HCT116 (cell line): ENCODE measurements at regions not wholly inside any gene's neighbourhood (a gene's known extent, or its start where the extent isn't known, plus 50 kb on each side); places are given as distances from the start of the nearest gene placed in this dataset.

Experiments used
- ATAC-seq: fragments of 200-7000 bp; cut with Tn5 transposase; 2 replicates; pipeline ENCODE4 v1.9.1; 2020; ENCODE audit warnings: mild to moderate bottlenecking, moderate library complexity
- BruUV-seq: library from RNA; stranded (reverse); fragments of 400-500 nt; replicated peaks from 2 replicates; lab custom pipeline; 2021; lab: Mats Ljungman, UMichigan
- CTCF ChIA-PET: fragments of 300-600 bp; sonication (Branson Sonifier 250); formaldehyde crosslinking; loops from one replicate; lab custom pipeline; 2021; ENCODE audit warnings: antibody characterized with exemption; lab: Charles Lee
- POLR2A ChIA-PET: fragments of 300-600, 350-600 bp; sonication (Branson Sonifier 250); formaldehyde crosslinking; loops from one replicate; lab custom pipeline; 2021; ENCODE audit warnings: antibody characterized with exemption; lab: Charles Lee
- RAD21 ChIA-PET, 2 experiments: fragments of 300-600 bp; sonication (Branson Sonifier 250); formaldehyde crosslinking; loops; one replicate each; lab custom pipeline; 2023; ENCODE audit warnings: low total read pairs in 2 of 2; ENCODE audit not compliant: uncharacterized antibody in 2 of 2, unreplicated experiment in 2 of 2, low non-redundant PET in 1 of 2; lab: Charles Lee
- DNase-seq: peaks from one replicate; pipeline ENCODE4 v3.0.0-alpha.2; 2010; ENCODE audit warnings: low read depth, low spot score
- H2AFZ ChIP-seq: fragments of 200-600 bp; shearing (Covaris generic), sonication (generic); 2 replicates; pipeline ENCODE4 v1.6.1; 2017; ENCODE audit warnings: low read depth, mixed run types, mixed read lengths, antibody characterized with exemption, low read length; ENCODE audit not compliant: poor library complexity, severe bottlenecking
- H3K27ac ChIP-seq: 2 replicates; pipeline ENCODE4 v1.5.1; 2012; ENCODE audit warnings: low read depth, low read length
- H3K27me3 ChIP-seq: fragments of 200-600 bp; sonication (generic); 2 replicates; pipeline ENCODE4 v1.6.1; 2016; ENCODE audit warnings: mixed run types, low read length, mixed read lengths; ENCODE audit not compliant: insufficient read depth
- H3K36me3 ChIP-seq, 2 experiments: fragments of 200-500 bp in 1 of 2; fragments of 200-600 bp in 1 of 2; sonication (Bioruptor generic) in 1 of 2; sonication (generic) in 1 of 2; 2 replicates each; pipeline versions ENCODE4 v1.5.1 to v1.6.1; 2014 to 2016; ENCODE audit warnings: low read length in 2 of 2, inconsistent platforms in 1 of 2, mixed read lengths in 1 of 2, mixed run types in 1 of 2; ENCODE audit not compliant: insufficient read depth in 2 of 2, control insufficient read depth in 1 of 2
- H3K4me1 ChIP-seq, 2 experiments: fragments of 200-600 bp in 1 of 2; sonication (generic) in 1 of 2; 2 replicates each; pipeline versions ENCODE4 v1.5.1 to v1.6.1; 2012 to 2017; ENCODE audit warnings: low read length in 2 of 2, inconsistent platforms in 1 of 2, mild to moderate bottlenecking in 1 of 2, mixed read lengths in 1 of 2, mixed run types in 1 of 2, moderate library complexity in 1 of 2; ENCODE audit not compliant: insufficient read depth in 2 of 2, control insufficient read depth in 1 of 2
- H3K4me2 ChIP-seq: fragments of 200-600 bp; sonication (generic); 2 replicates; pipeline ENCODE4 v1.6.1; 2017; ENCODE audit warnings: mixed run types, low read length, mixed read lengths
- H3K4me3 ChIP-seq, 2 experiments: fragments of 200-600 bp in 1 of 2; sonication (generic) in 1 of 2; replicated peaks in 1 of 2; 2 replicates each; pipeline ENCODE4 v1.5.1; 2011 to 2016; ENCODE audit warnings: low read length in 2 of 2, control low read depth in 1 of 2, low read depth in 1 of 2, mild to moderate bottlenecking in 1 of 2, mixed read lengths in 1 of 2, mixed run types in 1 of 2
- H3K79me2 ChIP-seq: fragments of 200-600 bp; sonication (generic); 2 replicates; pipeline ENCODE4 v1.6.1; 2017; ENCODE audit warnings: mild to moderate bottlenecking, mixed run types, low read length, moderate library complexity, mixed read lengths; ENCODE audit not compliant: insufficient read depth
- H3K9ac ChIP-seq: fragments of 200-600 bp; sonication (generic); 2 replicates; pipeline ENCODE4 v1.6.1; 2016; ENCODE audit warnings: low read length, mixed read lengths
- H3K9me2 ChIP-seq: fragments of 200-600 bp; sonication (generic), shearing (Covaris generic); 2 replicates; pipeline ENCODE4 v1.6.1; 2017; ENCODE audit warnings: mixed run types, mild to moderate bottlenecking, moderate library complexity; ENCODE audit not compliant: insufficient read depth
- H3K9me3 ChIP-seq, 2 experiments: fragments of 200-500 bp in 1 of 2; fragments of 200-600 bp in 1 of 2; sonication (Bioruptor generic) in 1 of 2; sonication (generic) in 1 of 2; 2 replicates each; pipeline ENCODE4 v1.6.1; 2014 to 2017; ENCODE audit warnings: low read length in 2 of 2, mixed read lengths in 2 of 2, inconsistent platforms in 1 of 2, low read depth in 1 of 2, mild to moderate bottlenecking in 1 of 2, mixed run types in 1 of 2, moderate library complexity in 1 of 2; ENCODE audit not compliant: control insufficient read depth in 1 of 2, insufficient read depth in 1 of 2
- H4K20me1 ChIP-seq: fragments of 200-600 bp; sonication (generic), shearing (Covaris generic); 2 replicates; pipeline ENCODE4 v1.6.1; 2017; ENCODE audit warnings: mixed run types, mild to moderate bottlenecking, moderate library complexity; ENCODE audit not compliant: insufficient read depth
- CBX3 ChIP-seq: IDR thresholded peaks from 2 replicates; pipeline ENCODE4 v1.6.1; 2012; ENCODE audit warnings: low read depth
- ELF1 ChIP-seq: IDR thresholded peaks from 2 replicates; pipeline ENCODE4 v1.6.1; 2012; ENCODE audit warnings: low read depth, borderline replicate concordance
- EZH2 ChIP-seq: fragments of 200-600 bp; sonication (generic); IDR thresholded peaks from 2 replicates; pipeline ENCODE4 v1.6.1; 2017; ENCODE audit warnings: antibody characterized with exemption, mixed run types
- EZH2phosphoT487 ChIP-seq: fragments of 200-600 bp; IDR thresholded peaks from 2 replicates; pipeline ENCODE4 v1.6.1; 2018; ENCODE audit warnings: antibody characterized with exemption, borderline replicate concordance
- JUND ChIP-seq: IDR thresholded peaks from 2 replicates; pipeline ENCODE4 v1.6.1; 2012
- POLR2A ChIP-seq: IDR thresholded peaks from 2 replicates; pipeline ENCODE4 v1.7.0; 2011; ENCODE audit warnings: borderline replicate concordance; ENCODE audit not compliant: insufficient read depth, insufficient read length; ENCODE audit errors: extremely low read depth
- POLR2AphosphoS5 ChIP-seq: IDR thresholded peaks from 2 replicates; pipeline ENCODE4 v1.6.1; 2011; ENCODE audit warnings: mild to moderate bottlenecking, low read depth, low read length, moderate library complexity
- RAD21 ChIP-seq: IDR thresholded peaks from 2 replicates; pipeline ENCODE4 v1.6.1; 2012; ENCODE audit warnings: low read depth, mild to moderate bottlenecking
- SIN3A ChIP-seq: IDR thresholded peaks from 2 replicates; pipeline ENCODE4 v1.6.1; 2012; ENCODE audit warnings: low read depth
- SRF ChIP-seq: IDR thresholded peaks from 2 replicates; pipeline ENCODE4 v1.6.1; 2012; ENCODE audit warnings: low read depth
- TCF7L2 ChIP-seq: IDR thresholded peaks from 2 replicates; pipeline ENCODE4 v1.7.0; 2011; ENCODE audit warnings: borderline replicate concordance, inconsistent platforms; ENCODE audit not compliant: insufficient read depth, insufficient read length; ENCODE audit errors: extremely low read depth
- YY1 ChIP-seq: IDR thresholded peaks from 2 replicates; pipeline ENCODE4 v1.6.1; 2011; ENCODE audit warnings: low read length, low read depth, moderate library complexity, mild to moderate bottlenecking; ENCODE audit not compliant: insufficient replicate concordance; ENCODE audit errors: extremely low read depth
- ZNF274 ChIP-seq: fragments of 200-500 bp; sonication (Bioruptor generic); IDR thresholded peaks from 2 replicates; pipeline ENCODE4 v1.6.1; 2014; ENCODE audit warnings: mild to moderate bottlenecking, low read depth, low read length, inconsistent platforms
- intact Hi-C: fragments of 100-400 bp; cut with micrococcal nuclease; formaldehyde crosslinking; loops from 2 replicates; pipeline ENCODE4 v1.10.0; 2022
- TF ChIP-seq, protein P1 (sequence below): IDR thresholded peaks from 2 replicates; pipeline ENCODE4 v1.6.1; 2011; ENCODE audit warnings: mild to moderate bottlenecking, low read length, moderate library complexity; ENCODE audit not compliant: insufficient replicate concordance; ENCODE audit errors: extremely low read depth
- TF ChIP-seq, protein P2 (sequence below): IDR thresholded peaks from 2 replicates; pipeline ENCODE4 v1.6.1; 2012

DNA sequence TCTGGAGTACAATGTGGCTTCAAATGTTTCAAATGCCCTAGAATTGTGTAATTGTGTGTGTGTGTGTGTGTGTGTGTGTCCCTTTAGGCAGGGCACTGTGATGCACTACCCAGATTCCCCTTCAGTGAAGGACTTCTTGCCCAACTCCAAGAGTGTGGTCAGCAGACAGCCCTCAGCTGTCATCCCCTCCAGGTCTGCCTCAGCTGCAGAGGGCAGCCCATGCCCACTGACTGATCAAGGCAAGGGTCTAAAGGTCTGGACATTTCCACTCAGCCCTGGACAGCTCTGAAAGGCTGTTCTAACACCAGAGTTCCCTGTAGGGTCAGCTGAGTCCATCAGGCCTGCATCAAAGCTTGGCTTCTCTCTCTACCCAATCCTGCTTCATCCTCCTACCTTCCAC lies 83.9 kb upstream of the USP9X start:
- ATAC-seq, result no peak
- Histone ChIP-seq H3K4me3 (no peak overlapping the region), H3K36me3 (no peaks in the 10 kb centered on the region), H3K4me1 (peaks cover 0 to 8% of the 10 kb centered on the region in 2 experiments; a peak in 2 of 4 replicates), H3K9me2 (no peaks in the 10 kb centered on the region), H3K79me2 (no peaks in the 10 kb centered on the region), H3K27ac (no peak overlapping the region), H3K27me3 (no peaks in the 10 kb centered on the region), H4K20me1 (no peaks in the 10 kb centered on the region), H2AFZ (no peak overlapping the region), H3K9ac (no peak overlapping the region), H3K9me3 (no peaks in the 10 kb centered on the region), H3K4me2 (no peak overlapping the region)
- DNase-seq, result no peak
- intact Hi-C loops, result no loop called here
- TF ChIP-seq EZH2phosphoT487 (no peak), RAD21 (no peak), EZH2 (no peak), TCF7L2 (no peak), ZNF274 (no peak), POLR2AphosphoS5 (no peak), SRF (no peak), POLR2A (no peak), YY1 (no peak), SIN3A (no peak), CBX3 (no peak), JUND (no peak), ELF1 (no peak)
- TF ChIP-seq, protein P1, sequence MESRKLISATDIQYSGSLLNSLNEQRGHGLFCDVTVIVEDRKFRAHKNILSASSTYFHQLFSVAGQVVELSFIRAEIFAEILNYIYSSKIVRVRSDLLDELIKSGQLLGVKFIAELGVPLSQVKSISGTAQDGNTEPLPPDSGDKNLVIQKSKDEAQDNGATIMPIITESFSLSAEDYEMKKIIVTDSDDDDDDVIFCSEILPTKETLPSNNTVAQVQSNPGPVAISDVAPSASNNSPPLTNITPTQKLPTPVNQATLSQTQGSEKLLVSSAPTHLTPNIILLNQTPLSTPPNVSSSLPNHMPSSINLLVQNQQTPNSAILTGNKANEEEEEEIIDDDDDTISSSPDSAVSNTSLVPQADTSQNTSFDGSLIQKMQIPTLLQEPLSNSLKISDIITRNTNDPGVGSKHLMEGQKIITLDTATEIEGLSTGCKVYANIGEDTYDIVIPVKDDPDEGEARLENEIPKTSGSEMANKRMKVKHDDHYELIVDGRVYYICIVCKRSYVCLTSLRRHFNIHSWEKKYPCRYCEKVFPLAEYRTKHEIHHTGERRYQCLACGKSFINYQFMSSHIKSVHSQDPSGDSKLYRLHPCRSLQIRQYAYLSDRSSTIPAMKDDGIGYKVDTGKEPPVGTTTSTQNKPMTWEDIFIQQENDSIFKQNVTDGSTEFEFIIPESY, result no peak
- TF ChIP-seq, protein P2, sequence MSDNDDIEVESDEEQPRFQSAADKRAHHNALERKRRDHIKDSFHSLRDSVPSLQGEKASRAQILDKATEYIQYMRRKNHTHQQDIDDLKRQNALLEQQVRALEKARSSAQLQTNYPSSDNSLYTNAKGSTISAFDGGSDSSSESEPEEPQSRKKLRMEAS, result no peak
- CTCF ChIA-PET, result no interaction called here
- RAD21 ChIA-PET, result no interaction called here
- BruUV-seq, result no TSS peak
- POLR2A ChIA-PET, result no interaction called here
